BJ (cell line): ENCODE measurements at regions not wholly inside any gene's neighbourhood (a gene's known extent, or its start where the extent isn't known, plus 50 kb on each side); places are given as distances from the start of the nearest gene placed in this dataset.

Source experiments
- CTCF ChIA-PET: fragments of 350-600 bp; formaldehyde crosslinking; extraction: SDS; loops from one replicate; lab custom pipeline; 2021; ENCODE audit warnings: antibody characterized with exemption, inconsistent platforms; lab: Yijun Ruan, JAX
- POLR2A ChIA-PET: fragments of 300-600 bp; sonication (Branson Sonifier 250); formaldehyde crosslinking; extraction: SDS; loops from one replicate; lab custom pipeline; 2021; ENCODE audit warnings: antibody characterized with exemption; lab: Charles Lee
- DNase-seq: peaks from one replicate; pipeline ENCODE4 v3.0.0-alpha.2; 2011; ENCODE audit warnings: low read depth
- H3K27me3 ChIP-seq: 2 replicates; pipeline ENCODE4 v1.6.0; 2011; ENCODE audit warnings: low read length; ENCODE audit not compliant: control insufficient read depth, insufficient read depth
- H3K36me3 ChIP-seq: 2 replicates; pipeline ENCODE4 v1.5.1; 2011; ENCODE audit warnings: low read length; ENCODE audit not compliant: control insufficient read depth, insufficient read depth
- H3K4me3 ChIP-seq: 2 replicates; pipeline ENCODE4 v1.5.1; 2011; ENCODE audit warnings: low read depth, mild to moderate bottlenecking, control low read depth, low read length
- CTCF ChIP-seq: IDR thresholded peaks from 2 replicates; pipeline ENCODE4 v1.5.1; 2011; ENCODE audit warnings: low read depth, mild to moderate bottlenecking, control low read depth, inconsistent platforms, low read length, moderate library complexity; ENCODE audit not compliant: insufficient read depth

- no peaks in the 10 kb centered on the region for H3K36me3 ChIP-seq
- no peak for TF ChIP-seq CTCF
- CTCF ChIA-PET = no interaction called here
- POLR2A ChIA-PET = interaction anchor here (0.8 kb wide), 1 partner anchor 19 kb away, joined by 3 read pairs; no protein-coding TSS in a partner anchor
- H3K27me3 ChIP-seq = no peaks in the 10 kb centered on the region
- H3K4me3 ChIP-seq = no peak overlapping the region
- DNase-seq = no peak
Observed at GRCh38 chr6:109241199-109241598, 141.1 kb downstream of the CD164 start.

GRCh38 chr6:109240370-109241084, 141.7 kb downstream of the CD164 start:
- no peak for DNase-seq
- POLR2A ChIA-PET = no interaction called here

GRCh38 chr6:109239651-109240321, 142.5 kb downstream of the CD164 start:
- TF ChIP-seq CTCF = no peak
- POLR2A ChIA-PET = no interaction called here
- Histone ChIP-seq H3K4me3 (no peak overlapping the region), H3K36me3 (no peaks in the 10 kb centered on the region), H3K27me3 (no peaks in the 10 kb centered on the region)
- DNase-seq = no peak
- CTCF ChIA-PET = no interaction called here

More at GRCh38 chr6:109240370-109241084, 141.7 kb downstream of the CD164 start:
- Histone ChIP-seq H3K4me3 (no peak overlapping the region), H3K27me3 (no peaks in the 10 kb centered on the region), H3K36me3 (no peaks in the 10 kb centered on the region)
- CTCF ChIA-PET = no interaction called here
- no peak for TF ChIP-seq CTCF

- POLR2A ChIA-PET = no interaction called here
- CTCF ChIA-PET = no interaction called here
- DNase-seq = no peak
- Histone ChIP-seq H3K27me3 (no peaks in the 10 kb centered on the region), H3K36me3 (no peaks in the 10 kb centered on the region), H3K4me3 (no peak overlapping the region)
- TF ChIP-seq CTCF = no peak
Observed at GRCh38 chr6:109239160-109239559, 143.1 kb downstream of the CD164 start.

- POLR2A ChIA-PET = no interaction called here
- no peak for TF ChIP-seq CTCF
- CTCF ChIA-PET = interaction anchor here (0.6 kb wide), 1 partner anchor 641 kb away, joined by 3 read pairs; no protein-coding TSS in a partner anchor
- Histone ChIP-seq H3K27me3 (no peaks in the 10 kb centered on the region), H3K4me3 (no peak overlapping the region), H3K36me3 (no peaks in the 10 kb centered on the region)
- no peak for DNase-seq
Observed at GRCh38 chr6:109238396-109238795, 143.1 kb downstream of the CEP57L1 start.
